ENCODE measurements at regions not wholly inside any gene's neighbourhood (a gene's known extent, or its start where the extent isn't known, plus 50 kb on each side); places are given as distances from the start of the nearest gene placed in this dataset.
A peak's percentile ranks its signal among the peaks of the same experiment; 100 is the strongest.

GRCh38 chr4:100022792-100023222, 72.7 kb upstream of the H2AZ1 start:
- no peaks in the 10 kb centered on the region for H3K27me3 Mint-ChIP-seq (ENCODE audit: insufficient read depth, low read depth, poor library complexity)
- Histone ChIP-seq H2AFZ (0 out of 2 replicates have a peak overlapping the region, but pooled peaks have one; percentile 0), H3K4me1 (ENCODE audit: insufficient read depth) (no peaks in the 10 kb centered on the region), H3K27ac (ENCODE audit: low read depth) (no peak overlapping the region), H3K79me2 (replicated peaks; ENCODE audit: insufficient read depth) (no peaks in the 10 kb centered on the region), H3K4me2 (no peak overlapping the region), H3K36me3 (ENCODE audit: insufficient read depth) (no peaks in the 10 kb centered on the region), H3K27me3 (ENCODE audit: insufficient read depth) (no peaks in the 10 kb centered on the region), H3F3A (replicated peaks; ENCODE audit: low read depth) (no peaks in the 10 kb centered on the region), H4K20me1 (replicated peaks; ENCODE audit: insufficient read depth) (no peaks in the 10 kb centered on the region), H3K4me3 (no peak overlapping the region), H3K9me2 (ENCODE audit: insufficient read depth) (0 out of 2 replicates have a peak, but pooled peaks cover 5% of the 10 kb centered on the region)
- H3K4me3 Mint-ChIP-seq = no peak overlapping the region
- peaks cover 9% of the 10 kb centered on the region for H3K4me1 Mint-ChIP-seq
- DNase-seq (ENCODE audit: low spot score) (peak; percentile 41), ATAC-seq (peak; percentile 88)
- no peak overlapping the region for H3K27ac Mint-ChIP-seq
- TF ChIP-seq CREB1 (CRISPR knock-in tag; IDR thresholded peaks at IDR 0.05; ENCODE audit: low read depth) = no peak
- TF ChIP-seq, protein P1, sequence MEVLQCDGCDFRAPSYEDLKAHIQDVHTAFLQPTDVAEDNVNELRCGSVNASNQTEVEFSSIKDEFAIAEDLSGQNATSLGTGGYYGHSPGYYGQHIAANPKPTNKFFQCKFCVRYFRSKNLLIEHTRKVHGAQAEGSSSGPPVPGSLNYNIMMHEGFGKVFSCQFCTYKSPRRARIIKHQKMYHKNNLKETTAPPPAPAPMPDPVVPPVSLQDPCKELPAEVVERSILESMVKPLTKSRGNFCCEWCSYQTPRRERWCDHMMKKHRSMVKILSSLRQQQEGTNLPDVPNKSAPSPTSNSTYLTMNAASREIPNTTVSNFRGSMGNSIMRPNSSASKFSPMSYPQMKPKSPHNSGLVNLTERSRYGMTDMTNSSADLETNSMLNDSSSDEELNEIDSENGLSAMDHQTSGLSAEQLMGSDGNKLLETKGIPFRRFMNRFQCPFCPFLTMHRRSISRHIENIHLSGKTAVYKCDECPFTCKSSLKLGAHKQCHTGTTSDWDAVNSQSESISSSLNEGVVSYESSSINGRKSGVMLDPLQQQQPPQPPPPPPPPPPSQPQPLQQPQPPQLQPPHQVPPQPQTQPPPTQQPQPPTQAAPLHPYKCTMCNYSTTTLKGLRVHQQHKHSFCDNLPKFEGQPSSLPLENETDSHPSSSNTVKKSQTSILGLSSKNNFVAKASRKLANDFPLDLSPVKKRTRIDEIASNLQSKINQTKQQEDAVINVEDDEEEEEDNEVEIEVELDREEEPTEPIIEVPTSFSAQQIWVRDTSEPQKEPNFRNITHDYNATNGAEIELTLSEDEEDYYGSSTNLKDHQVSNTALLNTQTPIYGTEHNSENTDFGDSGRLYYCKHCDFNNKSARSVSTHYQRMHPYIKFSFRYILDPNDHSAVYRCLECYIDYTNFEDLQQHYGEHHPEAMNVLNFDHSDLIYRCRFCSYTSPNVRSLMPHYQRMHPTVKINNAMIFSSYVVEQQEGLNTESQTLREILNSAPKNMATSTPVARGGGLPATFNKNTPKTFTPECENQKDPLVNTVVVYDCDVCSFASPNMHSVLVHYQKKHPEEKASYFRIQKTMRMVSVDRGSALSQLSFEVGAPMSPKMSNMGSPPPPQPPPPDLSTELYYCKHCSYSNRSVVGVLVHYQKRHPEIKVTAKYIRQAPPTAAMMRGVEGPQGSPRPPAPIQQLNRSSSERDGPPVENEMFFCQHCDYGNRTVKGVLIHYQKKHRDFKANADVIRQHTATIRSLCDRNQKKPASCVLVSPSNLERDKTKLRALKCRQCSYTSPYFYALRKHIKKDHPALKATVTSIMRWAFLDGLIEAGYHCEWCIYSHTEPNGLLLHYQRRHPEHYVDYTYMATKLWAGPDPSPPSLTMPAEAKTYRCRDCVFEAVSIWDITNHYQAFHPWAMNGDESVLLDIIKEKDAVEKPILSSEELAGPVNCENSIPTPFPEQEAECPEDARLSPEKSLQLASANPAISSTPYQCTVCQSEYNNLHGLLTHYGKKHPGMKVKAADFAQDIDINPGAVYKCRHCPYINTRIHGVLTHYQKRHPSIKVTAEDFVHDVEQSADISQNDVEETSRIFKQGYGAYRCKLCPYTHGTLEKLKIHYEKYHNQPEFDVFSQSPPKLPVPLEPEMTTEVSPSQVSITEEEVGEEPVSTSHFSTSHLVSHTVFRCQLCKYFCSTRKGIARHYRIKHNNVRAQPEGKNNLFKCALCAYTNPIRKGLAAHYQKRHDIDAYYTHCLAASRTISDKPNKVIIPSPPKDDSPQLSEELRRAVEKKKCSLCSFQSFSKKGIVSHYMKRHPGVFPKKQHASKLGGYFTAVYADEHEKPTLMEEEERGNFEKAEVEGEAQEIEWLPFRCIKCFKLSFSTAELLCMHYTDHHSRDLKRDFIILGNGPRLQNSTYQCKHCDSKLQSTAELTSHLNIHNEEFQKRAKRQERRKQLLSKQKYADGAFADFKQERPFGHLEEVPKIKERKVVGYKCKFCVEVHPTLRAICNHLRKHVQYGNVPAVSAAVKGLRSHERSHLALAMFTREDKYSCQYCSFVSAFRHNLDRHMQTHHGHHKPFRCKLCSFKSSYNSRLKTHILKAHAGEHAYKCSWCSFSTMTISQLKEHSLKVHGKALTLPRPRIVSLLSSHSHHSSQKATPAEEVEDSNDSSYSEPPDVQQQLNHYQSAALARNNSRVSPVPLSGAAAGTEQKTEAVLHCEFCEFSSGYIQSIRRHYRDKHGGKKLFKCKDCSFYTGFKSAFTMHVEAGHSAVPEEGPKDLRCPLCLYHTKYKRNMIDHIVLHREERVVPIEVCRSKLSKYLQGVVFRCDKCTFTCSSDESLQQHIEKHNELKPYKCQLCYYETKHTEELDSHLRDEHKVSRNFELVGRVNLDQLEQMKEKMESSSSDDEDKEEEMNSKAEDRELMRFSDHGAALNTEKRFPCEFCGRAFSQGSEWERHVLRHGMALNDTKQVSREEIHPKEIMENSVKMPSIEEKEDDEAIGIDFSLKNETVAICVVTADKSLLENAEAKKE (CRISPR knock-in tag; IDR thresholded peaks at IDR 0.05) = 0 out of 2 replicates have a peak, but pooled peaks have one; percentile 17
- H3K36me3 Mint-ChIP-seq (ENCODE audit: low read depth) = no peaks in the 10 kb centered on the region
- peaks cover 4% of the 10 kb centered on the region; the same call in 2 of the 3 replicates for H3K9me3 Mint-ChIP-seq

- H3F3A ChIP-seq (replicated peaks; ENCODE audit: low read depth) = no peaks in the 10 kb centered on the region
- H3K27ac ChIP-seq (ENCODE audit: low read depth) = no peak overlapping the region
- TF ChIP-seq NANOG (IDR thresholded peaks at IDR 0.05; ENCODE audit: borderline replicate concordance) = no peak
- TF ChIP-seq JUNB (IDR thresholded peaks at IDR 0.05; ENCODE audit: unreplicated experiment) = no peak
- TF ChIP-seq EZH2 (IDR thresholded peaks at IDR 0.05; ENCODE audit: low read depth, unreplicated experiment) = no peak
- TF ChIP-seq, protein P2, sequence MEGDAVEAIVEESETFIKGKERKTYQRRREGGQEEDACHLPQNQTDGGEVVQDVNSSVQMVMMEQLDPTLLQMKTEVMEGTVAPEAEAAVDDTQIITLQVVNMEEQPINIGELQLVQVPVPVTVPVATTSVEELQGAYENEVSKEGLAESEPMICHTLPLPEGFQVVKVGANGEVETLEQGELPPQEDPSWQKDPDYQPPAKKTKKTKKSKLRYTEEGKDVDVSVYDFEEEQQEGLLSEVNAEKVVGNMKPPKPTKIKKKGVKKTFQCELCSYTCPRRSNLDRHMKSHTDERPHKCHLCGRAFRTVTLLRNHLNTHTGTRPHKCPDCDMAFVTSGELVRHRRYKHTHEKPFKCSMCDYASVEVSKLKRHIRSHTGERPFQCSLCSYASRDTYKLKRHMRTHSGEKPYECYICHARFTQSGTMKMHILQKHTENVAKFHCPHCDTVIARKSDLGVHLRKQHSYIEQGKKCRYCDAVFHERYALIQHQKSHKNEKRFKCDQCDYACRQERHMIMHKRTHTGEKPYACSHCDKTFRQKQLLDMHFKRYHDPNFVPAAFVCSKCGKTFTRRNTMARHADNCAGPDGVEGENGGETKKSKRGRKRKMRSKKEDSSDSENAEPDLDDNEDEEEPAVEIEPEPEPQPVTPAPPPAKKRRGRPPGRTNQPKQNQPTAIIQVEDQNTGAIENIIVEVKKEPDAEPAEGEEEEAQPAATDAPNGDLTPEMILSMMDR (conservative IDR thresholded peaks at IDR 0.05; ENCODE audit: low read depth in 2 of 2) = no peak
- TF ChIP-seq POLR2AphosphoS5 (IDR thresholded peaks at IDR 0.05; ENCODE audit: low read depth) = no peak
- no peak overlapping the region for H2AFZ ChIP-seq
- no peaks in the 10 kb centered on the region for H3K79me2 ChIP-seq (replicated peaks; ENCODE audit: insufficient read depth)
- no peak overlapping the region for H3K4me3 ChIP-seq
- peaks cover 4% of the 10 kb centered on the region; the same call in 2 of the 3 replicates for H3K9me3 Mint-ChIP-seq
- no peaks in the 10 kb centered on the region for H3K36me3 Mint-ChIP-seq (ENCODE audit: low read depth)
- no peaks in the 10 kb centered on the region for H3K27me3 ChIP-seq (ENCODE audit: insufficient read depth)
- no peaks in the 10 kb centered on the region for H3K36me3 ChIP-seq (ENCODE audit: insufficient read depth)
- no peak for DNase-seq (ENCODE audit: low spot score)
- no peak overlapping the region for H3K4me2 ChIP-seq
- no peaks in the 10 kb centered on the region for H3K27me3 Mint-ChIP-seq (ENCODE audit: insufficient read depth, low read depth, poor library complexity)
- no peaks in the 10 kb centered on the region for H4K20me1 ChIP-seq (replicated peaks; ENCODE audit: insufficient read depth)
- no peak overlapping the region for H3K4me3 Mint-ChIP-seq
- H3K4me1 ChIP-seq (ENCODE audit: insufficient read depth) = no peaks in the 10 kb centered on the region
- ATAC-seq = no peak
- H3K27ac Mint-ChIP-seq = no peak overlapping the region
- H3K4me1 Mint-ChIP-seq = peaks cover 9% of the 10 kb centered on the region
- 0 out of 2 replicates have a peak, but pooled peaks cover 5% of the 10 kb centered on the region for H3K9me2 ChIP-seq (ENCODE audit: insufficient read depth)
Observed at GRCh38 chr4:100019821-100020220, 69.7 kb upstream of the H2AZ1 start.

All from GM23338 (cell line).